Body of pancreas (tissue), 4 donors: ENCODE measurements at regions not wholly inside any gene's neighbourhood (a gene's known extent, or its start where the extent isn't known, plus 50 kb on each side); places are given as distances from the start of the nearest gene placed in this dataset.

Experiments used
- ATAC-seq: fragments of 150-250 bp; one replicate; pipeline ENCODE4 v1.9.1; 2016
- DNase-seq, 4 donors: peaks; one replicate each; pipeline ENCODE4 v3.0.0-alpha.2; 2019
- H3K27ac ChIP-seq, 4 donors: fragments of 200-600 bp; sonication (generic); 1 replicate in 3 of 4; 2 replicates in 1 of 4; pipeline versions ENCODE4 v1.5.1 to v1.6.1; 2016 to 2019; ENCODE audit warnings: mild to moderate bottlenecking in 1 of 4, mixed read lengths in 1 of 4, moderate library complexity in 1 of 4
- H3K27me3 ChIP-seq, 2 donors: fragments of 200-600 bp; sonication (generic); one replicate each; pipeline ENCODE4 v1.6.0; 2016; ENCODE audit warnings: mild to moderate bottlenecking in 1 of 2
- H3K36me3 ChIP-seq, 2 donors: fragments of 200-600 bp; sonication (generic); replicated peaks in 1 of 2; 2 replicates each; pipeline ENCODE4 v1.5.1; 2016; ENCODE audit warnings: low read depth in 2 of 2; ENCODE audit not compliant: insufficient read depth in 1 of 2
- H3K4me1 ChIP-seq: fragments of 200-600 bp; sonication (generic); one replicate; pipeline ENCODE4 v1.6.0; 2016
- H3K4me3 ChIP-seq, 2 donors: fragments of 200-600 bp; sonication (generic); 1 replicate in 1 of 2; 2 replicates in 1 of 2; pipeline ENCODE4 v1.5.1; 2016 to 2019
- H3K9me3 ChIP-seq, 3 donors: fragments of 200-600 bp; sonication (generic); 1 replicate in 2 of 3; 2 replicates in 1 of 3; pipeline ENCODE4 v1.5.1; 2016
- POLR2A ChIP-seq, 3 donors: fragments of 450-650 bp; IDR thresholded peaks; one replicate each; pipeline ENCODE4 v1.6.1; 2016; ENCODE audit warnings: antibody characterized with exemption in 3 of 3, mild to moderate bottlenecking in 2 of 3
- WGBS, 2 donors: methylation state at CpG; one replicate each; pipeline ENCODE4 v1.1.5; 2017; 5-methylcytosine and 5-hydroxymethylcytosine counted together
- intact Hi-C: fragments of 100-400 bp; cut with DNase I; formaldehyde crosslinking; loops from one replicate; pipeline ENCODE4 v1.15.1; 2023
- TF ChIP-seq, protein P1 (sequence below), 7 experiments: fragments of 450-650 bp in 4 of 7; fragments of 200-600 bp in 3 of 7; sonication (generic) in 3 of 7; IDR thresholded peaks; one replicate each; pipeline ENCODE4 v1.5.1; 2016 to 2019; ENCODE audit warnings: antibody characterized with exemption in 7 of 7

DNA sequence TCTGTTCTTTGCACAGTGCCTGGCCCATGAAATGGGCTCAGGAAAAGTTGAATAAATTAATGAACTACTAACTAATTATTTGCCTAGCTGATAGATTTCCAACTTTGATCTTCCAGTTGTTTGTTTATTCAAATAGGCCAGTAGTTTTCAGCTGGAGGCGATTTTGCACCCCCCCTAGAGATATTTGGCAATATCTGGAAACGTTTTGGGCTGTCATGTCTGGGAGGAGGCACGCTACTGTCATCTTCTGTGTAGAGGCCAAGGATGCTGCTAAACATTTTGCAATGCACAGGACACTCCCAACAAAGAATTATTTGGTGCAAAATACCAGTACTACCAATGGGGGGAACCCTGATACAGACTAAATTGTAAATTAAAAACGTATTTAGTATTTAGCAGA lies 81.9 kb downstream of the VCX2 start:
- no peak overlapping the region for H3K27ac ChIP-seq
- no peaks in the 10 kb centered on the region for H3K36me3 ChIP-seq
- H3K27me3 ChIP-seq: no peaks in the 10 kb centered on the region
- ATAC-seq: no peak
- no peak for DNase-seq
- intact Hi-C loops: no loop called here
- no peak overlapping the region for H3K4me3 ChIP-seq
- TF ChIP-seq, protein P1, sequence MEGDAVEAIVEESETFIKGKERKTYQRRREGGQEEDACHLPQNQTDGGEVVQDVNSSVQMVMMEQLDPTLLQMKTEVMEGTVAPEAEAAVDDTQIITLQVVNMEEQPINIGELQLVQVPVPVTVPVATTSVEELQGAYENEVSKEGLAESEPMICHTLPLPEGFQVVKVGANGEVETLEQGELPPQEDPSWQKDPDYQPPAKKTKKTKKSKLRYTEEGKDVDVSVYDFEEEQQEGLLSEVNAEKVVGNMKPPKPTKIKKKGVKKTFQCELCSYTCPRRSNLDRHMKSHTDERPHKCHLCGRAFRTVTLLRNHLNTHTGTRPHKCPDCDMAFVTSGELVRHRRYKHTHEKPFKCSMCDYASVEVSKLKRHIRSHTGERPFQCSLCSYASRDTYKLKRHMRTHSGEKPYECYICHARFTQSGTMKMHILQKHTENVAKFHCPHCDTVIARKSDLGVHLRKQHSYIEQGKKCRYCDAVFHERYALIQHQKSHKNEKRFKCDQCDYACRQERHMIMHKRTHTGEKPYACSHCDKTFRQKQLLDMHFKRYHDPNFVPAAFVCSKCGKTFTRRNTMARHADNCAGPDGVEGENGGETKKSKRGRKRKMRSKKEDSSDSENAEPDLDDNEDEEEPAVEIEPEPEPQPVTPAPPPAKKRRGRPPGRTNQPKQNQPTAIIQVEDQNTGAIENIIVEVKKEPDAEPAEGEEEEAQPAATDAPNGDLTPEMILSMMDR (IDR thresholded peaks at IDR 0.05): no peak
- TF ChIP-seq POLR2A (IDR thresholded peaks at IDR 0.05): no peak
- WGBS, 2 donors: 48 to 58% methylated on average over 4 of the region's 4 CpGs
- no peaks in the 10 kb centered on the region for H3K9me3 ChIP-seq
- no peaks in the 10 kb centered on the region for H3K4me1 ChIP-seq

DNA sequence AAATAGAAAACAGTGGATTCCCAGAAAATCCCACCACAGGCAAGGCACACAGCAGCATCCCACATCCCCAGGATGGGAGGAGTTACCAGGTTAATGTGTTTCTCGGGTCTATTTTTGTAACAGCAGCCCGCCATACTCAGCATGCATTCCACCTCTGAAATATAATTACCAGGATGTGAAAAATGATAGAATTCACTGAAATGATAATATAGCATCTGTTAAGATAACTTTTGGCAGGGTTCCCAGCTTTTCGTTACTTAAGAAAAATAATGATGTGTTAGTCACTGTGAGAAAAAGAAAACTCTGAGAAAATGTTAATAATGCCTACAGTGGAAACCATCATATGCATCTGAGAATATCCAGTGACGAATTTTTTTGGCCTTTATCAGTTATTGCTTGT lies 87.1 kb downstream of the VCX2 start:
- Histone ChIP-seq H3K4me3 (no peak overlapping the region), H3K36me3 (no peaks in the 10 kb centered on the region), H3K9me3 (no peaks in the 10 kb centered on the region), H3K4me1 (no peaks in the 10 kb centered on the region), H3K27me3 (no peaks in the 10 kb centered on the region), H3K27ac (no peak overlapping the region)
- TF ChIP-seq, protein P1 (IDR thresholded peaks at IDR 0.05): no peak
- TF ChIP-seq POLR2A (IDR thresholded peaks at IDR 0.05): no peak
- ATAC-seq (no peak), DNase-seq (no peak)
- intact Hi-C loops: no loop called here
- WGBS, 2 donors: 43 to 51% methylated on average over 4 of the region's 4 CpGs

DNA sequence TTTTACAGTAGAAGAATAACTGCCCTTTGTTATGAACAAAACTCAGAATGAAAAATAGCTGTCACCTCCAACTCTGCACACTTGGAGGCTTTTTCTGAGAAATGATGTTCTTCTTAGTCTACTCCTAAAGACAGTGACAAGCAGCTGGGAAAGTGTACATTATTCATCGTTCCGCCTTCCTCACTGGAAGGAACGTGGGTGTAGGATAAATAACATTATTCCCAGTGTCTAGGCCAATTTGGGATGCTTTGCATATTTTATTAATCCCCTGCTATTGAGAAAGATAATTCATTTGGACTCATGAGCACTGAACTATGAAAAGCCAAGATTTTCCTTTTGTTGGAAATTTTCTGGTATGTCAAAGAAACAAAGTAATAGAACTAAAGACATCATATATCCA lies 87.8 kb downstream of the VCX2 start:
- ATAC-seq: no peak
- WGBS, 2 donors: 60 to 71% methylated on average over 3 of the region's 3 CpGs
- Histone ChIP-seq H3K4me1 (no peaks in the 10 kb centered on the region), H3K4me3 (no peak overlapping the region), H3K27me3 (no peaks in the 10 kb centered on the region), H3K27ac (no peak overlapping the region), H3K36me3 (no peaks in the 10 kb centered on the region), H3K9me3 (no peaks in the 10 kb centered on the region)
- intact Hi-C loops: no loop called here
- DNase-seq: no peak
- TF ChIP-seq, protein P1 (IDR thresholded peaks at IDR 0.05): no peak
- TF ChIP-seq POLR2A (IDR thresholded peaks at IDR 0.05): no peak

DNA sequence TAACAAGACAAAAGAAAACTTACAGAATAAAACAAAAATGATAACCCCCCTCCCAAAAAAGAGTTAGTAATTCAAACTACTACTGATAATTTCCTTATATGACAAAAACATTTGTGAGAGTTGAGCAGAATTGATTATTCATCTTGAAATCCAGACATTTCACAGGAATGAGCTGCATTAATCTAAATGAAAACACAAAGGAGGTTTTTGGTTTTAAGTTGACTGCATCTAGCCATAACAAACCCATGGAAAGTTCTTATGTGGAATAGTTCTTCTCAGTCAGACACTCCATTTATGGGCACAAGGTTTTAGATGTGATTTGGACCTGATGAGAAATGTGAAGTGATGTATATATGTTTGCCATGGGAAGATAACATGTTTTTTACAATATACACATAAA lies 95.4 kb downstream of the VCX2 start:
- H3K27me3 ChIP-seq: no peaks in the 10 kb centered on the region
- H3K27ac ChIP-seq: no peak overlapping the region
- DNase-seq: no peak
- ATAC-seq: no peak
- no peaks in the 10 kb centered on the region for H3K4me1 ChIP-seq
- TF ChIP-seq, protein P1 (IDR thresholded peaks at IDR 0.05): no peak
- TF ChIP-seq POLR2A (IDR thresholded peaks at IDR 0.05): no peak
- no peak overlapping the region for H3K4me3 ChIP-seq
- H3K36me3 ChIP-seq: no peaks in the 10 kb centered on the region
- H3K9me3 ChIP-seq: no peaks in the 10 kb centered on the region
- intact Hi-C loops: no loop called here

DNA sequence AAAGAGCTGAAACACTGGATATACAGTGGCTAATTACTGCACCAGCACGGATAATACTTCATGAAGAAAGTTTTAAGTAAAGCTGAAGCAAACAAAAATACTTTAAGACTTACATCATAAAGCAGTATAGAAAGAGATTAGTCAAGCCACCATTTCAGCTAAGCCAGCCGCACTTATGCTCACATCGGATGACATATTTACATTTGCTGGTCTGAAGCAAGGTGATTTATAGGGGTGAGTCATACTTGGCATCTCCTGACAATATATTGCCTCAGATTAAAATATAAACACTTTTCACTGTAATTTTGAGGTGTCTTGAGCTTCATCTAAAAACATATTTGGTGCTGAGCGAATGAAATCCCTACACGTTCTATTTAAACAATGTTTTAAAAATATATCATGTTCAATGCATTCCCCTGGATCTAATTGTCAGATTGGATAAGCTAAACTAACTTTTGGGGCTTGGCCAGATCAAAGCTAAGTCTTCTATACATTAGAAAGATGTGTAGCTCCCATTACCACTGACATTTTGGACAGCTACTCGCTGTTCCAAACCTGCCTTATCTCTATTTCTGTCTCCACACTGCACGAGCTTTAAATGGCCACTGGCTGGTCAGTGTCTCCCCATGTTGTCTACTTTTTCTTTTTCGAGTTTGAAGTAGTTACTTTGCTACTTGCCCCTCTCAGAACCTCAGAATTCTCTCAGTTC lies 103.2 kb downstream of the VCX2 start:
- ATAC-seq: no peak
- Histone ChIP-seq H3K4me3 (no peak overlapping the region), H3K27me3 (no peaks in the 10 kb centered on the region), H3K4me1 (no peaks in the 10 kb centered on the region), H3K27ac (no peak overlapping the region), H3K36me3 (no peaks in the 10 kb centered on the region), H3K9me3 (no peaks in the 10 kb centered on the region)
- intact Hi-C loops: no loop called here
- WGBS, 2 donors: 68 to 71% methylated on average over 8 of the region's 8 CpGs
- DNase-seq: no peak
- no peak for TF ChIP-seq POLR2A (IDR thresholded peaks at IDR 0.05)
- TF ChIP-seq, protein P1 (IDR thresholded peaks at IDR 0.05): no peak
